Activated CD8-positive, alpha-beta memory T cell treated with anti-CD3 and anti-CD28 coated beads, Interleukin-2, amount 10 ng/mL, durations not matched to agents 7 days and 5 days (primary cell): ENCODE measurements at regions not wholly inside any gene's neighbourhood (a gene's known extent, or its start where the extent isn't known, plus 50 kb on each side); places are given as distances from the start of the nearest gene placed in this dataset.

Source experiments
- ATAC-seq: fragments of 150-1000 bp; cut with Tn5 transposase; one replicate; pipeline ENCODE4 v1.10.0; 2021; ENCODE audit warnings: moderate library complexity
- CTCF ChIA-PET: fragments of 350-600 bp; sonication (Branson Sonifier 250); formaldehyde crosslinking; loops from one replicate; lab custom pipeline; 2021; ENCODE audit warnings: antibody characterized with exemption; lab: Charles Lee
- DNase-seq: peaks from one replicate; pipeline ENCODE4 v3.0.0-alpha.2; 2020
- H3K27ac Mint-ChIP-seq: one replicate; pipeline ENCODE4 v1.8.0; 2021; ENCODE audit warnings: mild to moderate bottlenecking, mixed read lengths
- H3K27me3 Mint-ChIP-seq: one replicate; pipeline ENCODE4 v1.8.0; 2021; ENCODE audit warnings: mixed read lengths
- H3K36me3 Mint-ChIP-seq: one replicate; pipeline ENCODE4 v1.8.0; 2021; ENCODE audit warnings: mild to moderate bottlenecking, mixed read lengths
- H3K4me1 Mint-ChIP-seq: one replicate; pipeline ENCODE4 v1.8.0; 2021; ENCODE audit warnings: mixed read lengths
- H3K4me3 Mint-ChIP-seq: one replicate; pipeline ENCODE4 v1.8.0; 2021; ENCODE audit warnings: mild to moderate bottlenecking, moderate library complexity, mixed read lengths
- H3K9me3 Mint-ChIP-seq: one replicate; pipeline ENCODE4 v1.8.0; 2022; ENCODE audit warnings: low read depth, mixed read lengths

DNA sequence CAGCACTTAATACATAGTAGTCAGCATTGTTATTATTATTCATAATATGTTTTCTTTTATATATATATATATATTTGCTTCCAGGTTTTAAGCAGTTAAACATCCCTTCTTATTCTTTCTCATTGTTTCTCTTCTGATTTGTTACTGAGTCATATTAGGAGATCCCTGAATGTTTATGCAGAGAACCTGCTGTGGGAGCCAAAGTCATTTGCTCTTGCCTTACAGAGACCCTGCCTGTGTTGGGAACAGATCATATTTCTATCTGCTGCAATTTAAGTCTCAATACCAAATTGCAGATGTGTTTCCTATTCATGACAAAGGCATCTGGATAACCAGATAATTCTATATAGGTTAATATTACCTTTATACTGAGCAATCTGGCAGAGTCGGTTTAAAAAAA, 323.0 kb upstream of the UMPS start:
- ATAC-seq = no peak
- H3K27ac Mint-ChIP-seq = no peak overlapping the region
- H3K4me1 Mint-ChIP-seq = no peaks in the 10 kb centered on the region
- CTCF ChIA-PET = no interaction called here
- no peaks in the 10 kb centered on the region for H3K9me3 Mint-ChIP-seq
- H3K27me3 Mint-ChIP-seq = peaks cover 21% of the 10 kb centered on the region
- no peaks in the 10 kb centered on the region for H3K36me3 Mint-ChIP-seq
- H3K4me3 Mint-ChIP-seq = no peak overlapping the region
- DNase-seq = no peak

DNA sequence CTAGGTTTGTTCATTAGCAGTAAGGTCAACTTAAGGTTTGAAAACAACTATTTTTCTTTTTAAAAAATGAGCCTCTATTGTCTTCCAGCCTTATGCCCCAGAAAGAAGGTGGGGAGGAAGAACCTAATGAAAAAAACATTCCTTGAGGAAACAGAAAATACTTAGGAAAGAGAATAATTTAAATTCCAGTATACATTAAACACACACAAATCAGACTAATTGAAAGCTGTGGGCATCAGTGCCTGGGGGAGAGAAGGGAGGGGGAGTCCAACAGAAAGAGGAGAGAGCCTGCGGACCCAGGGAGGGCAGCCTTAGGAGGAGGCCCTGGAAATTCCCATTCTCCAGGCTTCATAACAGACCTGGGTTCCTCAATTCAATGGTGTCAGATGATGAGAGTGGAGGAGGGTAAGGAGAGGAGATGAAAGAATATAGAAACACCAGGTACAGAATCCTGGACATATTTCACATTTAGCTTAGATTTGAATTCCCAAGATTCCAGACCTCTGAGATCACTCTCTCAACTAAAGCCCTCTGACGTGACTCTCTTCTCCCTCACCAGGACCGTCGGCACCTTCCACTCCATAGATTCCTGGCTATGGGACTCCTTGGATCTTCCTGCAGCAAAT, 320.5 kb upstream of the UMPS start:
- H3K36me3 Mint-ChIP-seq = no peaks in the 10 kb centered on the region
- H3K9me3 Mint-ChIP-seq = no peaks in the 10 kb centered on the region
- CTCF ChIA-PET = no interaction called here
- no peaks in the 10 kb centered on the region for H3K4me1 Mint-ChIP-seq
- no peak overlapping the region for H3K4me3 Mint-ChIP-seq
- no peak overlapping the region for H3K27ac Mint-ChIP-seq
- ATAC-seq (no peak), DNase-seq (no peak)
- H3K27me3 Mint-ChIP-seq = peaks cover 16% of the 10 kb centered on the region

DNA sequence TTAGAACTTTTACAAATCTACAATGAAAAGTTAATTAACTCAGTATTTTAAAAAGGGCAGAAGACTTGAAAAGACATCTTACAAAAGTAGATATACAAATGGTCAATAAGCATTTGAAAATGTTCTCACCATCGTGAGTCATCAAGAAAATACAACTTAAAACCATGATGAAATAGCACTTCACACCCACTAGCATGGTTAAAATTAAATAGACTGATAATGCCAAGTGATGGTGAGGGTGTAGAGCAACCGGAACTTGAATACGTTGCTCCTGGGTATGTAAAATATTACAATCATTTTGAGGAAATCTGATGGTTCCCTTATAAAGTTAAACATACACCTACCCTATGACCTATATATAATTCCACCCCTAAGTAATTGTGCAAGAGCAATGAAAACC, 319.8 kb upstream of the UMPS start:
- DNase-seq = no peak
- CTCF ChIA-PET = no interaction called here
- peaks cover 13% of the 10 kb centered on the region for H3K27me3 Mint-ChIP-seq
- H3K4me1 Mint-ChIP-seq = no peaks in the 10 kb centered on the region
- no peaks in the 10 kb centered on the region for H3K9me3 Mint-ChIP-seq
- no peak for ATAC-seq
- H3K36me3 Mint-ChIP-seq = no peaks in the 10 kb centered on the region
- H3K27ac Mint-ChIP-seq = no peak overlapping the region
- no peak overlapping the region for H3K4me3 Mint-ChIP-seq

DNA sequence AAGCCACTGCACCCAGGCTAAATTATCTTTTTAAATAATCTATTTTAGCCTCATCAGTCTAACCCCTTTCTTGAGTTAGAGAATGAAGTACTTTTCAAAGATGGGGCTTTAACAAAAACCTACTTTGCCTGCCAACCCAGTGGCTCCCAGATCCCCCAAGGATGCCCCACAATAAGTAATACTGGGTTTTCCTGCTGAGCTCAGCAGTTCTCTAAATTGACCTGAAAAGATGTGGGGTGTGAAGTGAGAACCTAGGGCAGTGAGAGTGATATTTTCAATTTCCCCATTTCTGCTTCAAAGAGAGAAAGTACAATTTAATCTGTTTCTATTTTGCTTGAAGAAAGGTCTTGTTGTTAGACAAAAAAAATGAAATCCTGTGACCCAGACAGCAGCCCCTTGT, 318.5 kb upstream of the UMPS start:
- CTCF ChIA-PET = no interaction called here
- Mint-ChIP-seq H3K27me3 (peaks cover 9% of the 10 kb centered on the region), H3K4me3 (no peak overlapping the region), H3K9me3 (no peaks in the 10 kb centered on the region), H3K27ac (no peak overlapping the region), H3K36me3 (no peaks in the 10 kb centered on the region), H3K4me1 (no peaks in the 10 kb centered on the region)
- ATAC-seq (no peak), DNase-seq (no peak)

DNA sequence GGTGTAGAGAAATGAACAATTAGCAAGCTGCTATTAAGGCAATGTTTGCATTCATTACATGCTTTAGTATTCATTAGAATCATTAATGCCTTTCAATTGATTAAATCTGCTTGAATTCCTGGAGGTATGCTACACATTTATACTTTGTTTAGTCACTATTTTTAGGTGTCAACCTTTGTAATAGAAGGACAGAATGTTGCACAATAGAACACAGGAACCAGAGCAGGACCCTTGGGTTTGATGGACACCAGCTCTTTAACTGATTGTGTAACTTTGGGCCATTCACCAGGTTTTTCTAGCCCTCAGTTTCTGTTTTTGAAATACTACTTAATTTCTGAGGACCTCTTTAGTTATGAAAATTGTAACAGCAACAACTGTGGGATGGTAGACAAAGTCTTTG, 317.6 kb upstream of the UMPS start:
- H3K4me3 Mint-ChIP-seq = no peak overlapping the region
- CTCF ChIA-PET = no interaction called here
- no peaks in the 10 kb centered on the region for H3K9me3 Mint-ChIP-seq
- no peak overlapping the region for H3K27ac Mint-ChIP-seq
- no peaks in the 10 kb centered on the region for H3K4me1 Mint-ChIP-seq
- DNase-seq (no peak), ATAC-seq (no peak)
- H3K36me3 Mint-ChIP-seq = no peaks in the 10 kb centered on the region
- peaks cover 9% of the 10 kb centered on the region for H3K27me3 Mint-ChIP-seq

DNA sequence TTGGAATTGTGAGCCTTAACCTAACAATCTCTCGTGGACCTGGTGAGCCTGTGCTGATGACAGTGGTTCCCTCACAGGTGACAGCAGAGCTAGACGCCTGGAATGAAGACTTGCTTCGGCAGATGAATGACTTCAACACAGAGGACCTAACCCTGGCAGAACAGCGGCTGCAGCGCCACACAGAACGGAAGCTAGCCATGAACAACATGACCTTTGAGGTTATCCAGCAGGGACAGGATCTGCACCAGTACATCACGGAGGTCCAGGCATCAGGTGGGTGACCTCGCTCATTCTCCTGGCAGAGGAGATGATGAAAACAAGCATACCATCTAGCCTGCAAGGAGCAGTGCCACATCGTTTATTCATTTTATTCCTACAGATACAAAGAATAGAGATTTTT, 316.9 kb upstream of the UMPS start:
- H3K27ac Mint-ChIP-seq = no peak overlapping the region
- CTCF ChIA-PET = no interaction called here
- DNase-seq (no peak), ATAC-seq (no peak)
- H3K36me3 Mint-ChIP-seq = no peaks in the 10 kb centered on the region
- H3K9me3 Mint-ChIP-seq = no peaks in the 10 kb centered on the region
- H3K4me3 Mint-ChIP-seq = no peak overlapping the region
- H3K4me1 Mint-ChIP-seq = no peaks in the 10 kb centered on the region
- peaks cover 8% of the 10 kb centered on the region for H3K27me3 Mint-ChIP-seq

DNA sequence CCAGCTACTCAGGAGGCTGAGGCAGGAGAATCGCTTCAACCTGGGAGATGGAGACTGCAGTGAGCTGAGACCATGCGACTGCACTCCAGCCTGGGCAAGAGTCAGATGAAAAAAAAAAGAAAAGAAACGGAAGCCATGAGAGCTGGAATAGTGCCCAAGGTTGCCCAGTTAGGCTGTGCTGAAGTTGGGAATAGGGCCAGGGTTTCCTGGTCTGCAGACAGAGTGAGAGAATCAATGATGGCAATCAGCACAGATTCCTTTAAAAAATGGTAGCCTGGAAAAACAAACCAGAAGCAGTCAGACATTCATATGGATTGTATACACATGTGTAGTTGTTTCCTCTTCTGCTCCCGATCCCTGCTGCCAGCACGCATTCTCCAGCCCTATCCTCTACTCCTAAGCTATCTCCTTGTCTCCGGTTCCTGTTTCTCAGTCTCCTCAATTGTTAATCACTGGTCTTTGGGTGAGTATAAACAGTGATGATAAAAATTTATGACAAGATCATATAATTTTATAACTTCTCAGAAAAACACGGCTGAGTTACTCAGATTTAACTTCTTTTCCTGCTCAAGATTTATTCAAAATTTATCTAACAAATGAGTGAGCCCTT, 316.2 kb upstream of the UMPS start:
- Mint-ChIP-seq H3K27me3 (peaks cover 6% of the 10 kb centered on the region), H3K4me3 (no peak overlapping the region), H3K36me3 (no peaks in the 10 kb centered on the region), H3K4me1 (no peaks in the 10 kb centered on the region), H3K27ac (no peak overlapping the region), H3K9me3 (no peaks in the 10 kb centered on the region)
- DNase-seq = no peak
- no peak for ATAC-seq
- CTCF ChIA-PET = no interaction called here

DNA sequence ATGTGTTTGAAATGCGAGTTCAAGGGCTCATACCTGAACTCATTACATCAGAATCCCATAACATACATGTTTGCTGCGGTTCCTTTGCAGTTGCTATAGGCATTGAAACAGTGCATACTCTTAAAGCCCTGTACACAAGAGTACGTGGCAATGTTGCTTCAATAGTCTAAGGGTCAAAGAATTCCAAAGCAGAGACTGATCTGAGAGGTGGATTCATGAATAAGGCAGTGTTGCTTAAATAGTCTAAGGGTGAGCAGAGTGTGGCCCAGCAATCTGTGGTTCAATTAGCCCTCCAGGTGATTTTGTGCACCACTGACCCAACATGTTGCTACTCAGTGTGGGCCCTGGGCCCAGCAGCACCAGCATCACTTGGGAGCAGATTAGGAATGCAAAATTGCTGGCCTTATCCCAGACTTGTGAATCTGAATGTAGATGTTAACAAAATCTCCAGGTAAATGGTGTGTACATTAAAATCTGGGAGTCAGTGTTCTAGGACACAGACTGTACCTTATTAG, 314.7 kb upstream of the UMPS start:
- peaks cover 10% of the 10 kb centered on the region for H3K27me3 Mint-ChIP-seq
- H3K27ac Mint-ChIP-seq = no peak overlapping the region
- DNase-seq (no peak), ATAC-seq (no peak)
- no peaks in the 10 kb centered on the region for H3K36me3 Mint-ChIP-seq
- no peaks in the 10 kb centered on the region for H3K9me3 Mint-ChIP-seq
- CTCF ChIA-PET = no interaction called here
- no peaks in the 10 kb centered on the region for H3K4me1 Mint-ChIP-seq
- H3K4me3 Mint-ChIP-seq = no peak overlapping the region

DNA sequence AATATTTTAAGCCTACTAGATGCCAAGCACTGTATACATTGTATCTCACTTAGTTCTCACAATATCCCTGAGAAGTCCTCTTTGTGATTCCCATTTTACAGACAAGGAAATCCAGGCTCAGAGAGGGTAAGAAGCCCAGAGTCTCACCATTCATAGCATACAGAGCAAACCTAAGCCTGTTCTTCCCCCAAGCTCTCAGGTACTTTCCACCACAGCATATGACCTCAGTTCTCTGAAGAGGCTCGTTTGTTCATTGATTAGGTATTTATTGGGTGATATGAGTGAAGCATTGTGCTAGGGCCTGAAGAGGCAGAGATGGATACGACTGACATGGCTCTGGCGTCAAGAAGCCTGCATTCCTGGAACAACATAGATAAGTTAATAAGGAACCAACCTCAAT, 310.9 kb upstream of the UMPS start:
- CTCF ChIA-PET = no interaction called here
- no peak for DNase-seq
- Mint-ChIP-seq H3K4me1 (no peaks in the 10 kb centered on the region), H3K4me3 (no peak overlapping the region), H3K9me3 (no peaks in the 10 kb centered on the region), H3K36me3 (no peaks in the 10 kb centered on the region), H3K27me3 (peaks cover 8% of the 10 kb centered on the region), H3K27ac (no peak overlapping the region)
- ATAC-seq = no peak

DNA sequence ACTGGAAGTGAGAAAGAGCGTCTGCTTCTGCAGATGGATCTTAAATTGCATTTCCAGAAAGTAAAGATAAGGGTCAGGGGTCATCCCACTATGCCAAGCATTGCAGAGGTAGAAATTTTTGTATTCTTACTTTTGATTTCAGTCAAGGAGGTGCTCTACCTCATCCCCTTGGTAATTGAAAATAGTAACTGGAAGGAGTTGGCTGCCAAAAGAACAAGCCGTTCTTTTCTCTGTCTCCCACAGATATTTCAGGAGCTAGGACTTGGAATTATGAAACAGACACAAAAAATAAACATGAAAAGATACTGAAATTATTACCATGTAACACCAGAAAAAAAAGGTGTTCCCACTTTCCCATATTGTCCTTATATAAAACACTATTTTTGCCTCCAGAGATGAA, 309.9 kb upstream of the UMPS start:
- CTCF ChIA-PET = no interaction called here
- DNase-seq = no peak
- peaks cover 8% of the 10 kb centered on the region for H3K27me3 Mint-ChIP-seq
- no peak overlapping the region for H3K27ac Mint-ChIP-seq
- ATAC-seq = no peak
- no peak overlapping the region for H3K4me3 Mint-ChIP-seq
- H3K36me3 Mint-ChIP-seq = no peaks in the 10 kb centered on the region
- no peaks in the 10 kb centered on the region for H3K9me3 Mint-ChIP-seq
- H3K4me1 Mint-ChIP-seq = no peaks in the 10 kb centered on the region

DNA sequence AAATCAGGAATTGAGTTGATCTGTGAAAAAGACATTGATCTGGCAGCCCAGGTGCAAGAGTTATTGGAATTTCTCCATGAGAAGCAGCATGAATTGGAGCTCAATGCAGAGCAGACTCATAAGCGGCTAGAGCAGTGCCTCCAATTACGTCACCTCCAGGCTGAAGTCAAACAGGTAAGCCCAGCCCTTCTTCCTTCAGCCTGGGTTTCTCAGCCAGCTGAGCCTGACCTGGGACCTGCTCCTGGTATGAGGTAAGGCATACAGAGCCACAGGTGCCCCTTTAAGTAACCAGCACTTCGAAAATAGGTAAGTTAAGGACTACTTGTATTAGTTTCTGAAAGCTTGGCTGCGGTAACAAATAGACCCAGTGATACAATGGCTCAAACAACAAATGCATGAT, 307.4 kb upstream of the UMPS start:
- CTCF ChIA-PET = no interaction called here
- no peaks in the 10 kb centered on the region for H3K4me1 Mint-ChIP-seq
- no peak overlapping the region for H3K4me3 Mint-ChIP-seq
- no peak for DNase-seq
- H3K27me3 Mint-ChIP-seq = peaks cover 20% of the 10 kb centered on the region
- no peaks in the 10 kb centered on the region for H3K36me3 Mint-ChIP-seq
- no peak for ATAC-seq
- H3K27ac Mint-ChIP-seq = no peak overlapping the region
- no peaks in the 10 kb centered on the region for H3K9me3 Mint-ChIP-seq

DNA sequence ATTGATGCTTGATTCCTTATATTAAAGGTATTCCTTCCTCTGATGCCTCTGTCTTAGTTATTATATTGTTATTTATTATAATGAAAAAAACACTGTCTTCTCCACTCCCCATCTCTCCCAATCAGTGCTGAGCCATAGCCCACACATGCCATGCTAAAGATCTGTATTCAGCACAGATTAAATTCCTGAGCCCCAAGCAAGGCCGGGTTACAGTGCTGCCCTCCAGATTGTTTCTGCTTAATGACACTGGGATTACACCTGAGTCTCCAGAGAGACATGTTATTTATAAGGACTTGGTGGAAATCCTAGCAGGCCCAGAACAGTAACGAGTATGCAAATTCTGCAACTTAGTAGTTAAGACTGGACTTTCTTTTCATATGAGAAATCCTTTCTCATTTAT, 305.9 kb upstream of the UMPS start:
- Mint-ChIP-seq H3K27ac (no peak overlapping the region), H3K27me3 (peaks cover 26% of the 10 kb centered on the region)
- CTCF ChIA-PET = no interaction called here

DNA sequence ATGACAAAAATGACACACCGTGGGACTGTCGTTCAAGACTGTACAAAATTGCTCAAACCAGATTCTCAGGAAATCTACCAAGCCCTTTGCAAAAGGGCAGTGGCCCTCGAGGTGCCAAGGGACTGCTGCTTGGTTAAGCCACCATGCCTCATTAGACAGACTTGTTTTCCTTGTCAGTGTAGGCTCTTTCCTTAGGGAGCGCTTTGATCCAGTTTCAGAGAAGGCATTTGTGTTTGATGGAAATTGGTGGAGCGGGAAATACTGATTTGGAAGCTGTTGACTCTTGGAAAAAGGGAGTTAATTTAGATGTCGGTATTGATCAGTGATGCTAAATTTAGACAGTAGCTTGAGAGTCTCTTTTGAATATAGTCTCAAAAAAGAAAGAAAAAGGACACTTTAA, 304.3 kb upstream of the UMPS start:
- ATAC-seq (no peak), DNase-seq (no peak)
- Mint-ChIP-seq H3K27me3 (peaks cover 24% of the 10 kb centered on the region), H3K36me3 (no peaks in the 10 kb centered on the region), H3K27ac (no peak overlapping the region), H3K4me3 (no peak overlapping the region), H3K4me1 (no peaks in the 10 kb centered on the region), H3K9me3 (no peaks in the 10 kb centered on the region)
- CTCF ChIA-PET = interaction anchor here (0.9 kb wide), 1 partner anchor 42 kb away, joined by 3 read pairs; no protein-coding TSS in a partner anchor

More for the DNA sequence above, 305.9 kb upstream of the UMPS start:
- H3K4me3 Mint-ChIP-seq = no peak overlapping the region
- no peaks in the 10 kb centered on the region for H3K36me3 Mint-ChIP-seq
- no peak for DNase-seq
- ATAC-seq = no peak
- no peaks in the 10 kb centered on the region for H3K9me3 Mint-ChIP-seq
- H3K4me1 Mint-ChIP-seq = no peaks in the 10 kb centered on the region

DNA sequence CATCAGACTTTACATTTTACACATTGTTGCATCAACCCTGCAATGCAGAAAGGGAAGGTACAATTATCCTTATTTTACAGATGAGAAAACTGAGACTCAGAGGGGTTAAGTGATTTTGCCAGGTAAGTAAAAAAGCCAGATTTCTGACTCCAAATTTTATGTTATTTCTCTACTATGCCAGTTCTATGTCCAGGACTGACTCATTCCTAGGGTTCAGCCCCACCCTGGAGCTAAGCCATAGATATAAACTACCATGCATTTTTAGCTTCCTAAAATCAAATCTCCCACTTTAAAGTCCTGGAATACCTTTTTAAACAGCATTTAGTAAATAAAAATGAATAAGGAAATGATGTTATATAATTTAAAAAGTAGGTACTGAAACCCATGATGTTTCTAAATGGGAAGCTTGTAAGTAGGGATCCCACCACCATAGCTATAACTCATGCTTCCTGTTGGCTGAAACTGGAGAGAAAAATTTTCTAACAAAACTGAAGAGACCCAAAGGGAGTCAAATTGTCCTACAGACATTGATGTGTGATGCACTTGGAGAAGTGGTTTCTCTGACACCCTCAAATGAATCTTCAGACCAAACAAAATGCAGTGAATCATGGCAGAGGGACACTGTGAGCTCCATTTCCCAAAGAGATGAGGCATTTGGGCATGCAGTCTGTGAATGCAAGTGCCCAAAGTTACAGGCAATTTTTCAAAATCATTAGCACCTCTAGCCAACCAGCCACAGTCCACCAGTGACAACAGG, 301.7 kb upstream of the UMPS start:
- CTCF ChIA-PET = no interaction called here
- Mint-ChIP-seq H3K36me3 (no peaks in the 10 kb centered on the region), H3K4me1 (no peaks in the 10 kb centered on the region), H3K27ac (no peak overlapping the region), H3K27me3 (peaks cover 25% of the 10 kb centered on the region), H3K4me3 (no peak overlapping the region), H3K9me3 (no peaks in the 10 kb centered on the region)
- ATAC-seq (no peak), DNase-seq (no peak)
